NCI-H1436 (cell line): ENCODE measurements at regions not wholly inside any gene's neighbourhood (a gene's known extent, or its start where the extent isn't known, plus 50 kb on each side); places are given as distances from the start of the nearest gene placed in this dataset.
"Not testable (repeated sequence)": the region's sequence is repeated elsewhere in the genome, so short reads cannot be mapped to it uniquely, and the experiment has no call there.

Experiments used
- DNase-seq: peaks from one replicate; lab custom pipeline; 2025; lab: John Stamatoyannopoulos, UW

- DNase-seq: not testable (repeated sequence)
Measured at GRCh38 chr3:110001905-110002304, 664.6 kb upstream of the DPPA4 start.

GRCh38 chr3:110006913-110007312 lies 669.6 kb upstream of the DPPA4 start:
- DNase-seq: no peak

- DNase-seq: no peak
Measured at GRCh38 chr3:110015231-110015963, 678.1 kb upstream of the DPPA4 start.

GRCh38 chr3:110016235-110016815 lies 679.0 kb upstream of the DPPA4 start:
- DNase-seq: no peak

GRCh38 chr3:110017304-110017703 lies 680.0 kb upstream of the DPPA4 start:
- DNase-seq: no peak

- no peak for DNase-seq
Measured at GRCh38 chr3:110021659-110022058, 684.3 kb upstream of the DPPA4 start.

GRCh38 chr3:110023022-110023421 lies 685.7 kb upstream of the DPPA4 start:
- not testable (repeated sequence) for DNase-seq

DNA sequence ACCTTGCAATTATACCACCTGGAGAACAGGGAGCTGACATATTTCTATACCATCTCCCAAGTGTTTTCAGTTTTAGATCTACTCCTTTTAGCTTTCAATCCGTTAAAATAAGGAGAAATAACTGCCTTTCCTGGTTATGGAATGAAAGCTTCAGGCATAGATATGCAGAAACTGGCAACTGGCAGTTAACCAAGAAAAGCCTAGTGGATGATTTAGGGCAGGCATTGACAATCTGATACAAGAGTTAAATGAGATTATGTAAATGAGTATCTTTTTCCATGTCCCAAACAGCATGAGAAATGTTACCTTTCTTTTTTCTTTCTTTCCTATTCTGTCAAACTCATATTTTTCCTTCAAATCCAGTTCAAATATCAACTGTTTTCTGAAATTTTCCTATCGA lies 689.1 kb upstream of the DPPA4 start:
- DNase-seq: no peak

DNA sequence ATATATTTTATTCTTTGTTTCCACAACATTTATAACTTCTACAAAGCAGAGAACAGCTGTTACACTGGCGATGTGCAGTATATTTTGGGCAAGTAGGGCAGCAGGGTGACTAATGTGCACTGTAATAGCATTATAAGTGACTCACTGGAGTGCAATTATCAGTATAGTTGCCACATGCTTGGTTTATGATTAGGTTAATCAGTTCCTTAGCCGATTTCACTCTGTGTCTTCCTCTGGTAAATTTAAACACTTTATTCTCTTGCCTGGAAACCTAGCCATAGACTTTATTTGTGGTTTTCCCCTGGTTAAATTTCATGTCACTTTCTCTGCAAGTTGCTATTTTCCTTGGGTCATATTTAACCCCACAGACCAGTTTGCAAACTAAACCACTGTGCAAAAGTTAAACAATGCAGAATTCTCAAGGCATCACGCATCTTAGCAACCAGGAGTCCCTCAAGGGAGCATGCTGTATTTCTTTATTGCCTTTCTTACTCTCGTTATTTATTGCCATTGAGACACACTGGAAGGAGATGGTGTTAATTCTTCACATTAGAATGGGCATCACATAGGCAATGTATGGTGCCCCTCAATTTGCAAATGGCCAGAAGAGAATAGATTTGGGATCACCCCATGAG lies 690.2 kb upstream of the DPPA4 start:
- no peak for DNase-seq

DNA sequence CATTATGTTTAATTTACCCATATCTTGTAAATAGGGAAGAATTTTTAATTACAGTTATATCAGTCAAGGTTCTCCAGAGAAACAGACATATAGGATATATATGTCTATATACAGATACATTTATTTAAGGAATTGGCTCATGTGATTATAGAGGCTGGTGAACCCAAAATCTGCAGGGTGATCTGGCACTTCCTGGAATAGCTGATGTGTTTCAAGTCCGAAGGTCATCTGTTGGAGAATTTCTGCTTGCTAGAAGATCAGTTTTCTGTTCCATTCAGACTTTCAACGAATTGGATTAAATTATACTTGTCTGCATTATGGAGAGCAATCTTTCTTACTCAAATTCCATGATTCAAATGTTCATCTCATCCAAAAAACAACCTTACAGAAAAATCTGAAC lies 694.6 kb upstream of the DPPA4 start:
- DNase-seq: no peak

DNA sequence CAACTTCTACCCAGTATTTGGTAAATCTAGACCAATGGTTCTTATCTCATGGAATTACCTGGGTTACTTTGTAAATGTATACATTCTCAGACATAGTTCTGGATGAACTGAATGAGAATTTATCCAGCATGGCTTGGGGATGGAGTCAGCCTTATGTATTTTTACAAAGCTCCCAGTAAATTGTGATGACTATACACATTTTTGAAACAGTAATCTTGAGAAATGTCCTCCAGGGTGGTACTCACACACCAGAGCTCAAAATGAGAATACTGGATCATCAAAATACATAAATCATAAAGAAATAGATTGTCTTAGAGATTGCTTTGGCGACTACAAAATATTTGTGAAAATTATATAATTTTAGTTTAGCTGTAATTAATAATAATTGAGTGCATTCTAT lies 722.1 kb upstream of the DPPA4 start:
- no peak for DNase-seq

GRCh38 chr3:110062716-110063115 lies 725.4 kb upstream of the DPPA4 start:
- no peak for DNase-seq

GRCh38 chr3:110063178-110063577 lies 725.8 kb upstream of the DPPA4 start:
- no peak for DNase-seq

DNA sequence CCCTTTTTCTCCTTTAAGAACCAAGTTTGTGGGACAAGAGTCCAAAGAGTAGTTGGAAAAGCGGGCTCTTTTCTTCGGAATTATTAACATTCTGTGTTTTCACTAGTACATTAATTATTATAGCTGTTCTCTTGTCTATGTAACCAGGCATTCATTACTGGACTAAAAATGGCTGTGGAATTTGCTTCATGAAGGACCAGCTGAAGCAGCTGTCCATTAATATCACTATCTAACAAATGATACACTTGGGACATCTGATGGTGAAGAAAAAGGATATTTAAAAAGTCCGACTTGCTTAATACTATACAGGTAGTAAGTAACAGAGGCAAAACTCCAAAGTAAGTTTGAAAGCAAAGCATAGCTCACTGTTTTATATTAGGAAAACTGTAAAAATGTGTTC lies 728.9 kb upstream of the DPPA4 start:
- DNase-seq: no peak

DNA sequence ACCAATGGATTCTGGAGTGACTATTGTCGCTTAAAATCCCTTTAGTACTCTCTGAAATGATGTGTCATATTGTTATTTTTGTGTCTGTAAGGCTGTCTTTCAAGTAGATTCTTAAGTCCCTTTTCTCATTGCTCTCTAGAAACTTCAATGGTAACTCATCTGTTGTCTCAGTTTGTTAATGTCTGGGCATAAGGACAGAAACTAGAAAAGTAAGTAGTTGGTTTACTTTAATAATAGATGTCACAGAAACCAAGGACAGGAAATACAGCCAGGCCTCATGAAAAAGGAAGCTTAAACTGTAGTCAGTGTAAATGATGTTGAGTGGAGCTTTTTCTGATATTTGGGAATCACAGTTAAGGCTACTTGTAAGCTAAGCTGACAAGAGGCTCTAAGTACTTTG lies 730.2 kb upstream of the DPPA4 start:
- DNase-seq: no peak

DNA sequence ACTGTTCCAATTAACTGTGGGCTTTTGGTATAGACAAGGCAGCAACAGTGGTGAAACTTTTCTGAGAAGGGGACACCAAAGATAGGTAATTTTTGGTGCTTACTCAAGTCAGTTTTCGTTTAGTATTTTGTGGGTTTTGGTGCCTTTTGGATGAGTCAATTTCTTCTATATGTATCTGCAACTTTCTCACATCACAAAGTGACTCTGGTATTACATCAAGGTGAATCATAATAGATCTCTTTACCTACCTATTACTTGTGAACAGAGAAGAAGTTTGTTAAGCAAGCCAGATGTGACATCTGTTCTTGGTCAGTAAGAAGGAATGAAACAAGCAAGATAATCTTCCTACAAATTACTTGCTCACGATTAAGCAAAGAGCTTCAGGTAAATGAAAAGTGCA lies 732.4 kb upstream of the DPPA4 start:
- DNase-seq: no peak

DNA sequence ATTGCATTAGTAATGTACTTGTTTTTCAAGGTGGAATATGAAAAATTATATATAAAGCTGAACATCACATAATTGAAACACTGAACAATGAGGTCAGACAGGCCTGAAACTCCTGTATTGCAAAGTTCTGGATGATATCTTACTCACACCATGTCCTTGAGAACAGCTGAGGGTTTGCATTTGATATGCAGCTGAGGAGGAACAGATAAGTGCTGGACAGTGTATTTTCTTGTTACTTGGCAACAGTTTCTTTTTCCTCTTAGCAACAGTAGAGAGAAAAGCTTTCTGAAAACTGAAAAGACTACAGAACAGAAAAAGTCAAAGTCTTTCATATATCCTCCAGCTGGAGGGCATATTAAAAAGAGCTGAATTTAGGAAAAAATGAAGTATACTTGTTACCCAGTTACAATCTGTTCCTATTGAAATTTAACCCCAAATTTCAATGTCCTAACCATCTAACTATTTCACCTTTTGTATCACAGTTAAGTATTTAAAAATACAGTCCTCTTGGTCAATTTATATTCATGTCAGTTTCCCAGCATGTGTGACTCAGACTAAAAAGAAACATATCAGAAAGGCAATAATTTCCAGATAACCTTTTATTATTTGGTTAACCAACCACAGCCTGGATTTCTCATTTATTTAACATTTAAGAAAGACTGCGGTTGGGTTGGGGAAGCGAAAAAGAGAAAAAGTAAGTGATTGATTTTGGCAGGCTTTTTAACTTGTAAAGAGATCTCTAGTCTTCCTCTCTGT lies 733.0 kb upstream of the DPPA4 start:
- no peak for DNase-seq

DNA sequence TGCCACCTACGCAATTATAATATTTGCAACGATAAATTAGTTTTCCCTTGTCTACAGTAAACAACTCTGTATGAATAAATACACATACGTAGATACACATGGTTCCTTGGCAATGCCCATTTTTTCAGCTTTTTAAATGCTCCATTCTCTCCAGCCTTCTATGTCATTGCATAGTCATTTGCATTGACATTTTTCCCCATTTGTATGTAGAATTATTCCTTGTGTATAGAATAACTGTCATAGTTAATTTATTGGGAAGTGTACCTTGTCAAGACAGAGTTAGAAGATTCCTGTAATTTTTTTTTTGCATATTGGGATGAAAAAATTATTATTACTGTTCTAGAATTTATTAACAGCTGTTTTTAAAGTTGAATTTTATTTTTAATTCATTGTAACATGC lies 736.7 kb upstream of the DPPA4 start:
- no peak for DNase-seq

DNA sequence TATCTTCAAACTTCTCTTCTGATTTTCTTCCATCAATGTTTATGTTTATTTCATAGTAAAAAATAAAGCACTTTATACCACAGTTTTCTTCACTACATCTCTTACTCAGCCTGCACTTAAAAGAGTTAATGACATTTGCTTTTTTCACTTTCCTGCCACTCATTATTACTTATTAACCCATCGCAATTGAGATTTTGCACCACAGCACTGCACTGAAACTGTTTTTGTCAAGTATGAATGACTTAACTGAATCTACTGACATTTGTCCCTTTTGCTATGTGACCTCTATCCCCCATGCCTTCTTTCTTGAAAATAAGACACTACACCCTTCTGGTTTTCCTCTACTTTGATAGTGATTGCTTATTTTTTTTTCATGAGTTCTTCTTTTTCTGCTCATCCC lies 739.7 kb upstream of the DPPA4 start:
- DNase-seq: no peak

DNA sequence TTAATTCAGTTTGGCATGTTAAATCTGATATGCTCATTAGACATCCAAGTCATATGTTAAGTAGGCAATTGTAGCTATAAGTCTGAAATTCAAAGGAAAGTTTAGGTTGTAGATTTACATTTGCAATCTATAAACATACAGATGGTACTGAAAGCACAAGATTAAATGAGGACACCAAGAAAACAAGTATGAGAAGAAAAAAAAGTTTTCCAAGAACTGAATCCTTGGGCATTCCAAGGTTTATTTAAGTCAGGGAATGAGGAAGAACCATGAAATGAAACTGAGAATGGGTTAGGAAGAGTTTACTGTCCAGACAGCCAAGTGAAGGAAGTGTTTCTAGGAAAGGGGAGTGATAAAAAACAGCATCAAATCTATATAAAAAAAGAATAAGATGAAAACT lies 756.1 kb upstream of the DPPA4 start:
- no peak for DNase-seq

DNA sequence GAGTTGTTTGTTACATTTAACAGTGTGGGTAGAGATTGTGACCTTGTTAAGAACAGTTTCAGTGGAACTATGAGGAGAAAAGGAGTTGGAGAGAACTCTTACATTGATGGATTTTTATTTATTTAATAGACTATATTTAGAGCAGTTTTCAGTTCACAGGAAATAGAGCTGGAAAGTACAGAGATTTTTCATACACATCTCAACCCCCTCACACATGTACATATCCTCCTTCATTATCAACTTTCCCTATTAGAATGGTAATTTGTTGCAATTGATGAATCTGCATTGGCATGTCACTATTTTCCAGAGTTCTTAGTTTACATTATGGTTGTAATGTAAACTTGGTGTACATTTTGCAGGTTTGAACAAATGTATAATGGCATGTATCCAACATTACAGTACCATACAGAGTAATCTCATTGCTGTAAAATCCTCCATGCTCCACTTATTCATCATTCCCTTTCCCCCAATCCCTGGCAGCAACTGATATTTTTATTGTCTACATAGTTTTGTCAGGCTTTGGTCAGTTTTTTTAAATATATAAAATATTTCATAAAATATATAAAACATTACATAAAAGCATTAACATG lies 756.6 kb upstream of the DPPA4 start:
- DNase-seq: no peak

- no peak for DNase-seq
Measured at GRCh38 chr3:110099711-110100110, 762.4 kb upstream of the DPPA4 start.
